ENCODE measurements at regions not wholly inside any gene's neighbourhood (a gene's known extent, or its start where the extent isn't known, plus 50 kb on each side); places are given as distances from the start of the nearest gene placed in this dataset.
A peak's percentile ranks its signal among the peaks of the same experiment; 100 is the strongest.

DNA sequence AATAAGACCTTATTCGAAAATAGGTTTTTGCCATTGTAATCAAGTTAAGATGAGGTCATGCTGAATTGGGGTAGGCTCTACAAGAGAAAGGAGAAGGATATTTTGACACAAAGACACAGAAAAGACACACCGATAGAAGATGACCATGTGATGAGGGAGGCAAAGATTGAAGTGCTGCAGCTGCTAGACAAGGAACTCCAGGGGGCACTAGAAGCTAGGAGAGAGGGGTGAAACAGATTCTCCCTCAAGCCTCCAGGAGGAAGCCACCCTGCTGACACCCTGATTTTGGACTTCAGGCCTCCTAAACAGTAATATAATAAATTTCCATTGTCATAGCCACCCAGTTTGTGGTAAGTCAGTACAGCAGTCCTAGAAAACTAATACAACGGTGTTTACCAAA, 506.8 kb upstream of the CAMK1G start:
- TF ChIP-seq TAF1 (IDR thresholded peaks at IDR 0.05; ENCODE audit: low read depth, low read length) (no peak), POLR2A (IDR thresholded peaks at IDR 0.05; ENCODE audit: low read depth, low read length) (no peak), SPI1 (IDR thresholded peaks at IDR 0.05; ENCODE audit: low read depth, low read length) (no peak), PAX5 (IDR thresholded peaks at IDR 0.05; ENCODE audit: insufficient read depth, low read length, severe bottlenecking) (no peak), POLR2AphosphoS5 (IDR thresholded peaks at IDR 0.05; ENCODE audit: low read depth, low read length) (no peak), POU2F2 (IDR thresholded peaks at IDR 0.05; ENCODE audit: low read depth, low read length) (no peak)
- FAIRE-seq (no peak), DNase-seq (ENCODE audit: insufficient read length, low spot score) (no peak)

DNA sequence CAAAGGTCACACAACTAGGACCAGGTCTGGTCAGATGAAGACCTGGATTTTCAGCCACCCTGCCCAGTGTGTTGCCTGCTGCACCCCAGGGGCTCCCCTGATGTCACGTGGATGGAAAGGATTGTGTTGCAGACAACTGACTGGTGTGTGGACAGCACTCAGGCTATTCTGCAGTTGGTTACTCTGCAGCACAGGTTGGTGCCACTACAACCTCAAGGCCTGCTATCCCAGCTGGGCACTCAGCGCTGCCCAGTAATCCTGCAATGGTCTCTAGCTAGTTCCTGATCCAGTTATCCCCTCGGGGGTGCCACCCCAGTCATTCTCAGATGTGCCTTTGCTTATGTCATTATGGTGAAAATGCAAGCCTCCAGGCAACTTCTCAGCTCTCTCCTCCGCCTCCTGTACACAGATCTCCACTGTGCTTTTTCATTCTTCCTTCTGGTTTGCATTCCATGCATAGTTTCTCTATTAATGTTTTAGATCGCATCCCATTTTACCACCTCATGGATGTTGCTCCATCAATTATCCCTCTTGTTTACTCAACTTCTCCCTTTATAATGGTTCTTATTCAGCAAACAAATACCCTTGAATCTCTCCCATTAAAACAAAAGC, 503.2 kb upstream of the CAMK1G start:
- no peak for FAIRE-seq
- no peak for TF ChIP-seq POLR2A (IDR thresholded peaks at IDR 0.05; ENCODE audit: low read depth, low read length)
- TF ChIP-seq PAX5 (IDR thresholded peaks at IDR 0.05; ENCODE audit: insufficient read depth, low read length, severe bottlenecking): no peak
- no peak for TF ChIP-seq POLR2AphosphoS5 (IDR thresholded peaks at IDR 0.05; ENCODE audit: low read depth, low read length)
- no peak for TF ChIP-seq SPI1 (IDR thresholded peaks at IDR 0.05; ENCODE audit: low read depth, low read length)
- TF ChIP-seq TAF1 (IDR thresholded peaks at IDR 0.05; ENCODE audit: low read depth, low read length): no peak
- TF ChIP-seq POU2F2 (IDR thresholded peaks at IDR 0.05; ENCODE audit: low read depth, low read length): no peak
- no peak for DNase-seq (ENCODE audit: insufficient read length, low spot score)

DNA sequence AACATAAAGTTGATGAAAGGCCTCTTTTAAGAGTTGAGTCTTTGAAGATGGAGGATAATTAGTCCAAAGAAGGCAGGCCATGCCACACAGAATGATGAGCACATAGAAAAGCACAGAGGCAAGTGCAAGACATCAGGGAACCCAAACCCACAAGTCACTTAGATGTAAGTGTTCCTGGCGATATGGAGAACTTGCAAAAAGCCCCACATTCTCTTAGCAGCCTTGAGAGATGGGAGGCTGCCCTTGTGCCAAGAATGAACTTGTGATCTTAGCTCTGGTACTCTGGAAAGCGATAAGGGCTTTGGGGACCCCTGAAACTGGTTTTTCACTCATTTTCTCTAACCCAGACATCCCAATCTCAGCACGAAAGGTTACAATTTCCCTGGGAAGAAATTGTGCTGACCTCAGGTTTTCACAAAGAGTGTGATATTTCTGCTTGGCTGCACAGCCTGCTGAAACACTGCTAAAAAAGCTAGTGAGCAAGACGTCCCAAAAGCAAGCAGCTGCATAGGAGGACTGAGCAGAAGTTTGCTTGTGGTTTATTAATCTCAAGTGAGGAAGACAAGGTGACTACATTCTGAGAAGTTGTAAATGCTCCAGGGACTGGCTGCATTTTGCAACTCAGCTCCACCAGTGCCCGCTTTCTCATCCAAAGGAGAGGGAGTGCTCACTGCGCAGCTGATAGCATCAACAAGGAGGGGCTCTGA, 496.9 kb upstream of the CAMK1G start:
- DNase-seq (ENCODE audit: insufficient read length, low spot score) (no peak), FAIRE-seq (peak; percentile 89)
- TF ChIP-seq POLR2A (IDR thresholded peaks at IDR 0.05; ENCODE audit: low read depth, low read length) (no peak), PAX5 (IDR thresholded peaks at IDR 0.05; ENCODE audit: insufficient read depth, low read length, severe bottlenecking) (peak; percentile 80)

DNA sequence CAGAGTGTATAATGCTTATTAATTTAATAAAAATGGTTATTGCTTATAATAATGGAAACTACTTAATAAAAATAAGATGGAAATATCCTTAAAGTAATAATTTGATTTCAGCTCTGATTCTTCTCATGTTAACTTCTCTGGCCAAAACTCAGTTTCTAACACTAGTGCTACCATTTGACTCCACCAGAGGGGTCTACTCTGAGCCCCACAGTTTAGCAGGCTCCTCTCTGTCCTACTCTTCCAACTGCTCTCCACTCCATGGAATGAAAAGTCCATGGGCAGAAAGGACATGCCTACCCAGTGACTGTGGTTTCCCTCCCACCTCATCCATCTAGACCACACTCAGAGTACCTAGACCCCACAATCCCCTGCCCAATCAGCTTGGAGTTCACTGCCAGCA, 489.1 kb upstream of the CAMK1G start:
- DNase-seq (ENCODE audit: insufficient read length, low spot score) (no peak), FAIRE-seq (peak; percentile 31)
- TF ChIP-seq POLR2A (IDR thresholded peaks at IDR 0.05; ENCODE audit: low read depth, low read length) (no peak), PAX5 (IDR thresholded peaks at IDR 0.05; ENCODE audit: insufficient read depth, low read length, severe bottlenecking) (no peak)

DNA sequence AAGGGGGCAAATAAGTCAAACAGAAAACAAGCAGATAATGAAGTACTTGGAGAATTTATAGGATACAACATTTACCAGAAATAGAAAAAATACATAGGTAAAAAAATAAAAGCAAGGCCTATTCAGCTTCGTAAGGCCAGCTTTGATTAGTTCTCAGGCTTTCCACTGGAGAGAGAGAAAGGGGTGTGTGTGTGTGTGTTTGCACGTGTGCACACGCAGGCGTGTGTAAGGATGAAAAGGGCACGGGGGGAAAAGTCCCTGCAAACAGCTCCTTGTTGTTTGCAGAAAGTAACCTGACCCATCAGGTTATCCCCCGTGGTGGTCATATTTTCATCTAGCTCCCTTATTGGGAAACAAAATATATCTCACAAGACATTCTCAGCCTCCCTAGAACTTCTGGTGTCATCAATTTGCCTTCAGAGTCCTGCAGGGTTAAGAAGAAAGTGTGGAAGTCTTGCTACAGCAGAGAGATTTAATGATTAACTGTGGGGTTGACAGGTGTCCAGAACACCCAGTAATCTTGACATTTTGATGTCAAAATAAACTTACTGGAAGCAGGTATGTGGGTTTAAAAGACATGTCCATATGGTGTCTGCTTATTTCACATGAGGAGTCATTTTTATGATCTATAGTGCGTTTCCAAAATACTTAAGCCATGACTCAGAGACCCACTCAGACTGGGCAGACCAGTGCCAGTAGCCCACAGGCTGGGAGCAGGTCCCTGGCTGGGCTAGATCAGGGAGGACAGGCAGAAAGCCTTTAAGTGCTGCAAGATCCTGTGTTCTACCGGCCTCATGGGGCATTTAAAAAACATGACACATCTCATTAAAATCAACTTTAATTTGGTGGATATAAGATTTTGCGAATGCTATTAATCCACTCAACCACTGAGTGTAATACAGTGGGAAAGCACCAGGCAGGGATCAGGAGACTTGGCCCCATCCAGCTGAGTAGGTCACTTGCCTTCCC, 487.6 kb upstream of the CAMK1G start:
- FAIRE-seq (no peak), DNase-seq (ENCODE audit: insufficient read length, low spot score) (no peak)
- TF ChIP-seq POLR2AphosphoS5 (IDR thresholded peaks at IDR 0.05; ENCODE audit: low read depth, low read length): no peak
- TF ChIP-seq PAX5 (IDR thresholded peaks at IDR 0.05; ENCODE audit: insufficient read depth, low read length, severe bottlenecking): no peak
- no peak for TF ChIP-seq TAF1 (IDR thresholded peaks at IDR 0.05; ENCODE audit: low read depth, low read length)
- no peak for TF ChIP-seq POU2F2 (IDR thresholded peaks at IDR 0.05; ENCODE audit: low read depth, low read length)
- TF ChIP-seq SPI1 (IDR thresholded peaks at IDR 0.05; ENCODE audit: low read depth, low read length): no peak
- TF ChIP-seq POLR2A (IDR thresholded peaks at IDR 0.05; ENCODE audit: low read depth, low read length): no peak

DNA sequence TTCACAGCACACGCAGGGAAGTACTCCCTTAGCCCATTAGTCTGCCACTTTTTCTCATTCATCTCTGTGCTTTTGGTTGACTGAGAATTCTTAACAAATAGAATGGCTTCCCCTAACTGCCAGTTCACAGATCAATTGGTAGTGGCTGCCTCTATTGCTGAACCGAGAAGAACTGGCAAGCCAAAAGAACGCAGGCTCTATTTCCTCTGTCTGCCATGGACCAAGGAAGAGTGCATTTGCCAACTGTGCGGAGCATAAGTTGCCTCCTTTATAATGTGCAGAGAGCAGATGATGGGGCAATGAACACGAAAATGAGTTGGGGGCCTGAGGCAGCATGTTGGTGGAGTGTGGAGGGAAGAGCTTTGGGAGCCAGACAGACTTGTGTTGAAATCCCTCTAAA, 483.1 kb upstream of the CAMK1G start:
- DNase-seq (ENCODE audit: insufficient read length, low spot score) (no peak), FAIRE-seq (no peak)
- TF ChIP-seq SPI1 (IDR thresholded peaks at IDR 0.05; ENCODE audit: low read depth, low read length) (no peak), TAF1 (IDR thresholded peaks at IDR 0.05; ENCODE audit: low read depth, low read length) (no peak)

DNA sequence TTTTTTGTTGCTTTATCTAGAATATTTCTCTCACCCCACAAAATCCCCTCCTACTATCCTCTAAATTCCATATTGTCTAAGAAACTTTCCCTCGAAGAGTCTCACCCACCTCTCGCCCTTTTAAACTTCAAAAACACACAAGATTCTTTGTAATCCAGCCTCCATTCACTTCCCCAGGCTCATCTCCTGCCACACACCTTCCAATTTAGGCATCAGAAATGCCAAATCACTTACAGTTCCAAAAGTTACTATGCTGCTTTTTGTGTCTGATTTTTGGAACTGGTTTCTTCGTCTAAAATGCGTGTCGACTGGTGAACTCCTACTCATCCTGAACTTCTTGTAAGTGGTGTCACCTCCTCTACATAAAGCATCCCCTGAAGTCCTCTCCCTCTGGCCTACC, 482.4 kb upstream of the CAMK1G start:
- FAIRE-seq: peak; percentile 54
- TF ChIP-seq SPI1 (IDR thresholded peaks at IDR 0.05; ENCODE audit: low read depth, low read length) (no peak), TAF1 (IDR thresholded peaks at IDR 0.05; ENCODE audit: low read depth, low read length) (no peak)
- no peak for DNase-seq (ENCODE audit: insufficient read length, low spot score)

DNA sequence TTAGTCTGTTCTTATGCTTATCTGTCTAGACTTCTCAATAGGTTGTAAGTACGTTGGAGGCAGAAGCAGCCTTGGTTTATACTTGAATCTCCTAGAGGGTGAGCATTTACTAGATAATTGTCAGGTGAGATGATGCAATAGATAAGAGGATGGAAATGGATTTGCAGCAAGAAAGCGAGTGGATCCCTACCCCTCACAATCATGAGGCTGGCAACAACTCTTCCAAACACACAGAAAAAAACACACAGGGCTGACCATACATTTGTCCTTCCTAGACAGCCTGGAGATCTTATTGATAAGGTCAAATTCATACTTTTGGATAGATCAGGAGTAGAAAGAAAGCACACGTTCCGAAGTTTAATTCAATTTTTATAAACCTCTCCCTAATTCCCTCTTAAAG, 481.4 kb upstream of the CAMK1G start:
- TF ChIP-seq TAF1 (IDR thresholded peaks at IDR 0.05; ENCODE audit: low read depth, low read length) (no peak), SPI1 (IDR thresholded peaks at IDR 0.05; ENCODE audit: low read depth, low read length) (no peak), PAX5 (IDR thresholded peaks at IDR 0.05; ENCODE audit: insufficient read depth, low read length, severe bottlenecking) (no peak), POLR2A (IDR thresholded peaks at IDR 0.05; ENCODE audit: low read depth, low read length) (no peak), POU2F2 (IDR thresholded peaks at IDR 0.05; ENCODE audit: low read depth, low read length) (no peak), POLR2AphosphoS5 (IDR thresholded peaks at IDR 0.05; ENCODE audit: low read depth, low read length) (no peak)
- no peak for DNase-seq (ENCODE audit: insufficient read length, low spot score)
- FAIRE-seq: peak; percentile 38

DNA sequence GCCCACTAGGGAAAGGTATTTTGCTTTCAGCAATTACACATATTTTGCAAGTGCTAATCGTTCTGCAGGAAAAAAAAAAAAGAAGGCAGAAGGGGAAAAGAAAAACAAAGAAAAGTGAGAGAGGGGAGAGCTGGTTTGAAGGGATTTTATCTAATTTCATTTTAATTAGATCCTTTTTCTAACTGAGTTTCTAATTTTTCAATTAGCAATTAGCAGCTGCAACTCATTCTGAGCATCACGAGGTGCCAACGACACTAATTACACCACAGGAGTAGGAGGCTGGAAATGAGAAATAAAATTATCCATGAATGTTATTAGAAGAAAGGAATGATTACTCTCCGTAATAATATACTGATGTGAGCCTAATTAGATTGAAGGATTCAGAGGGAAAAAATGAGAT, 481.0 kb upstream of the CAMK1G start:
- FAIRE-seq: no peak
- no peak for TF ChIP-seq TAF1 (IDR thresholded peaks at IDR 0.05; ENCODE audit: low read depth, low read length)
- no peak for DNase-seq (ENCODE audit: insufficient read length, low spot score)

DNA sequence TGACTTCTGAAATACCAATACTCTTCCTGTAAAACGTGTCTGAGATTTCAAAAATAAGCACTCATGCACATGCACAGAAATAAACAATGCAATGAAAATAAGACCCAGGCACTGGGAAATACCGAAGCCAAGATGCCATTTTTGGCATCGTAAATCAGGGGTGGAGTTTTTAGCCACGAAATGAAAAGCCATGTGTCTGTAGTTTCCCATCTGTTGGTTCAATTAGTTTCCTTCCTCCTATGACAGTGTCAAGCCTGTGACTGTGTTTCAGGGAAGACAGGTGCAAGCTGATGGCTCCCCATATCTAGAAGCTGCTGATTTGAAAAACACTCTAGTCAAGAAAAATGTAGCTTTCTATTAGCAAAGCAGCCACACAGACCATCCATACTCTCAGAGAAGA, 480.4 kb upstream of the CAMK1G start:
- no peak for TF ChIP-seq POU2F2 (IDR thresholded peaks at IDR 0.05; ENCODE audit: low read depth, low read length)
- no peak for TF ChIP-seq SPI1 (IDR thresholded peaks at IDR 0.05; ENCODE audit: low read depth, low read length)
- TF ChIP-seq POLR2A (IDR thresholded peaks at IDR 0.05; ENCODE audit: low read depth, low read length): no peak
- no peak for TF ChIP-seq TAF1 (IDR thresholded peaks at IDR 0.05; ENCODE audit: low read depth, low read length)
- TF ChIP-seq PAX5 (IDR thresholded peaks at IDR 0.05; ENCODE audit: insufficient read depth, low read length, severe bottlenecking): no peak
- TF ChIP-seq POLR2AphosphoS5 (IDR thresholded peaks at IDR 0.05; ENCODE audit: low read depth, low read length): no peak
- DNase-seq (ENCODE audit: insufficient read length, low spot score) (no peak), FAIRE-seq (peak; percentile 88)

All from GM12891 (cell line).